Stimulated activated CD8-positive, alpha-beta memory T cell treated with anti-CD3 and anti-CD28 coated beads, Interleukin-4, amount 100 ng/mL, for 24 hours (primary cell): ENCODE measurements at regions not wholly inside any gene's neighbourhood (a gene's known extent, or its start where the extent isn't known, plus 50 kb on each side); places are given as distances from the start of the nearest gene placed in this dataset.

Experiments used
- DNase-seq: peaks from one replicate; pipeline ENCODE4 v3.0.0-alpha.2; 2020; ENCODE audit warnings: low read depth

DNA sequence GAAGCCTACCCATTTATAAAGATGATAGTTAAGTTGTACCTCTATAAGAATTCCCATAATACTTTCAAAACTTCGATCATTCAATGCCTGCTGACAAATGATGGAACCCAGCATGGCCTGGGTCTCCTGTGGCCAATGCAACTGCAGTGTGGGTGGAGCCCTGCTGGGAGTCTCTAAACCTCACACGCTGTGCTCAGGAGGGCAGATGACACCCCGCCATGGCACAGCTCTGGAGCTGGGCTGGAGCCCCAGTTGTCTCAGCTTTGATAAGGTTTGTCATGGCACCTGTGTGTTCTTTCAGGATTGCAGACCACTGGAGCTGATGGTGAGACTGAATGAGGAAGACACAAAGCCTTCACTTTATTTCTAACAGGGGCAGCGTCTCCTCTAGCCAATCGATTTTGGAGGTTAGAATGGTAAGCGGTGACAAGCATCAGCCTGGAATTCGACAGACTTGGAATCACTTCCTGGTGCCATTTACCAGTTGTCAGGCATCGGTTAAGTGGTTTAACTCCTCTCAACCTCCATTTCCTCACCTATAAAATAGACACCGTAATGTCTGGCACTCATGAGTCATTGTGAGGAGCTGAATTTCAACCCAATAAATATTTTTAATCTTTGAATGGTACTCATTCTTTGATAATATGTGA lies 383.6 kb upstream of the SALL3 start:
- no peak for DNase-seq

DNA sequence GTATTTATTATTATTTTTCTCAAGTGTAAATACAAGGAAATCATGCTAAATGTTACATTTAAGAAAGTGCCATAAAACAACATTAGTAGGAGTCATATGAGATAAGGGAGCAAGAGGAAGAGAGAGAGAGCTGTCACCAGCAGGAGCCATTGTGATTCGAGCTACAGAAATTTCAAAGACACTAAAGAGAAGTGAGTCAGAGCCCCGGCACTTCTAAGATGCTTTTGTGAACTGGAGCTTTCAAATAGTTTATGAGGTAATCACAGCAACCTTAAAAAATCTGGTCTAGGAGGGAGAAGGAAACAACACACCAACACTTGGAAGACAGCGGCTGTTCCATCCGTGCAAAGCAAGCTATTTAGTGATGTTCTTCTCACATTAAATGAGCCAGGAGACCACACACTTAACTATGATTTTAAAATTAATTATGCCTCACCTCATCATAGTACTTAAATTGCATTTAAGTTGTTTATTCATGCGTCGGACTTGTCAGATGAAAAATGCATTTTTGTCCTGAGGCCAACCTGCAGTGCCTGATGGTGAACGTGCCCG lies 382.7 kb upstream of the SALL3 start:
- no peak for DNase-seq

DNA sequence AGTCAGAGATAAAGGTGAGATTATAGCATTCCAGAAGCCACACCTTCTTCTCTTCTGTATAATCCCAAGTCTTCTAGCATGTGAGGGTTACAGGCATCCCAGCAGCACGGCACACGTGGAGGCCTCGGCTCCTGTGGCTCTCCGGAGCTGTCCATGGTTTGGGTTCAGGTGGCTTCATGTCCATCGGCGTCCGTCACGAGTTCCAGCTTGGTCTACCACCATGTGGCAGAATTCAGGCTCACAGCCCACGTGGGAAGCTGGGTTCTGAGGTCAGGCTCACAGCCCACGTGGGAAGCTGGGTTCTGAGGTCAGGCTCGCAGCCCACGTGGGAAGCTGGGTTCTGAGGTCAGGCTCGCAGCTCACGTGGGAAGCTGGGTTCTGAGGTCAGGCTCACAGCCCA lies 378.3 kb upstream of the SALL3 start:
- DNase-seq, result no peak

DNA sequence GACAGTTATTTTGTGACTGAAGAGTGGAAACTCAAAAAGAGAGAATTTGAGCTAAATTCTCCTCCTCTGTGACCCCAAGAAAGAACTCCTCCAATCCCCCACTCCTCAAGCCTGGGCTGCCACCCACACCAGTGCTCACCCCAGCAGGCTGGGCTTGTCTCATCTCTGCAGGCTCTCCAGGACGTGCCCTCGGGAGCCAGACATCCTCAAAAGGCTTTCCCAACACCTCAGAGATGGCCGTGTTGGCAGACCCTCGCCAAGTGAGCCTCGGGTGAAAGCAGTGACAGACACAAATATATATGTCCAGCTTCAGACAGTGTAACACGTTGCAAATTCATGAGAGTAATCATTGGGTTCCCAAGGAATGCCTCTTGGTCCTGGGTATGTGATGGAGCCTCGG lies 377.7 kb upstream of the SALL3 start:
- DNase-seq, result no peak

DNA sequence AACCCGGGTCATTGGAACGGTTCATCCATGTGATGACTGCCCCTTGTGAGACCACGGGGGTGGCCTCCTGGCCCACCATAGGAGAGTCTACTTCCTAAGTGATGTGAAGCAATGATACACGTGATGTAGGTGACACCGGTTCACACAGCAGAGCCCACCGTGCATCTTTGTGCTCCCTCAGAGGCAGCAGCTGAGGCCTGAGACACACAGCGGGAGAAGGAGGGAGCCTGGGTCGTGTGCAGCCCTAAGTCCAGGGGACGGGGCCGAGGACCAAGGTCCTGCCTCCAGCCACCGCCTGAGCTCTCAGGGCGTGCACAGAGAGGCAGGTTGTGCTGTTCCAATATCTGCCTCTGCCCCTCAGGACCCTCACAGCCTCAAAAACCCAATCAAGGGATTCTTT lies 377.2 kb upstream of the SALL3 start:
- no peak for DNase-seq

DNA sequence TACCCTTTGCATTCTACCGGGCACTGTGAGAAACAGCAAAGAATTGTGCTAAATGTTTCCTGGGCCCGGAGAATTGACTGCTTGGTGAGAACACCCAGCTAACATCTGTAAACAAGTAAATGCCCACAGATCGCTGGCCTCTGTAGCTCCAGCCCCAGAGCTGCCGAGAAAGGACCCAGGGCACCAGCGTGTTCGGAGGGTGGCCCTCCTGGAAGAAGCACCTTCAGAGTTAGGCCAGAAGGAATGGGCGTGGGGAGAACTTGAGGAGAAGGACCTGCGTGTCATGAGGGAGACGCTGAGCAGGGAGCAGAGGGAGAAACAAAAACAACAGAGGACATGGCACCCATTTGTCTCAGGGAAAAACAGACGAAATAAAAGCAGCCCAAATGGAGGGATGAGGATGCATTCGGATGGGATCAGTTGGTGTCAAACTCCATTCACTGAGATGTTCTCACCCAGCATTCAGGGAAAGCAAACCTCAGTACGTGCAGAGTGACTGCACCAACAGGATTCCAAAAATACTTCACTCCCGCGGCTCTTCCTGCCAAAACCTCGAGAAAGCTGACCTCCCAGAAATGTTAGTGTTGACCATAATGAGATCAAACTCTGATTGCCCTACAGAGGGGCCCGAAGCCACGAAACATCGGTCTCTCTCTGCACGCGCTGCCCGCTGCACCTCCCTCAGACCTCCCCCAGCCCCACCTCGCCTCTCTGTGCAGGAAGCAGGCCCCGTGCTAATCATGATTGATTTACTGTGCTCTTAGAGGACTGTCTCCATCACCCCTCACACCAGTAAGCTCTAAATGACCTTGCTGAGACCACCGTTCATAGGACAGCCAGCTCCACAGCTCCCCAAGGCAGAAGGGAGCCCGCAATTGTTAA lies 376.3 kb upstream of the SALL3 start:
- DNase-seq, result no peak

DNA sequence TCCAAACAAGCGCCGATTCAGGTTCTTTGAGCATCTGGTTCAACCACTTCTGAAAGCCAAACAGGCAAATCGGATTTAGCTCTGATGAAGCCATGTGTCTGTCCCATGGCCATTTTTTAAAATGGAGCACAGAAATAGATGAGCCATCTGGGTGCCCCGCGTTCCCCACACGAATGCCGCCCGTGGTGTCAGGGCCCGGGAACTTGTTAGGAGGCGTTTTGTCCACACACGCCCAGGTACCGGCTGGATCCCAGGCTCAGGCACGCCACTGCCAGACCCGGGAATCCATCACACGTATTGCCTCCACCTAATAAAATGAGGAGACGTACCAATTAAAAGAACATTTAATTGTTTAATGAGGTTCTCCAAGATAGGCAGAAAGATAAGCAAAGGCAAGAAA lies 374.4 kb upstream of the SALL3 start:
- no peak for DNase-seq

DNA sequence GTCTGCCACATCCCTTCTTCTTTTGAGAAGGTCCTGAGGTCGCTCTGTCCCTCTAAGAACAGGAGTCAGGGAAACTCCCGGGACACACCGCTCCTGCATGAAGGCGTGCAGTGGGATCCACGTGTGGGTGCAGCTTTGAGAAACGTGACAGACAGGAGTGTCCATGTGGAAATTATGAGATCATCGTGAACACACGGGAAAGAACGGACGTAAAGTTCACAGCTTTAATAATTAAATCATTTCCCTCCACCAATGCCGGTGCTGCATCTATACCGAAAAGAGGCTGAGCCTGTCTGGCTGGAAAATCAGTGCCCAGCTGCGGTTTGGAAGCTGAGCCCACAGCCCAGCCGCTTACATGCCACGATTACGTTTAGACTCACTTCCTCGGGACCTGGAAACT lies 372.4 kb upstream of the SALL3 start:
- DNase-seq, result no peak

DNA sequence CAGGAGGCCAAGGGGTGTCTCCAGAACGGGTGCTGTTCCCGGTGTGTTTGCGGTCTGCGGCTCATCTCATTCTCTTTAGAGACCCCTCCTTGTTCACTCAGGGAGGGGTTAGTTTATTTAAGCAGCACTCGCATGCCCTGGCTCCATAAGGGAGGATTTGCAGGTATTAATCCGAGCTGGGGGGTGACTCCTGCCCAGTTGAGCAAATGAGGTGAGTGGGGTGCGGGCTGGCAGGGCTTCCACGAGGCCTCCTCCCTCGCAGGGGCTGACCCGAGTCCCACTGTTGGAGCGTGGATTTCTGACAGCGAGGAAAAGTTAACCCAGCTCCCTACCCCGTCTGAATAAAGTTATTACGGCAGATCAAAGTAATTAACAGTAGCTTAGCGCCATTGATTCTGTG lies 371.8 kb upstream of the SALL3 start:
- no peak for DNase-seq

DNA sequence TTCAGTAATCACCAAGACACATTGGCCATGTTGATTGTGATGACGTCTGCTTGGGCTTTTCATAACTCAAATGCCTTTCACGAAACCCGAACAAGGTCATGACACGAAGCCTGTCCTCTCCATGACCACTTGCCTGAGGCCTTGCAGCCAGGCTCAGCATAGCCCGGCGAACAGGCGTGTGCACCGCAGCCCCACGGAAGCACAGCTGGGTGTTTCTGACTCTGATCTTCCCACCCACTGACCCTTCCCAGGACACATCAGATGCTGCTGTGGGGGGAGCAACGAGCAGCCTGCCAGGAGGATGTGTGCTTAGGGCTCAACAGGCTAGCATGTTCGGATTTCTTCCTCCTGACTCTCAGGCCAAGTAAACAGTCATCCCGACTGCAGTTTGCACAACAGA lies 369.4 kb upstream of the SALL3 start:
- no peak for DNase-seq

DNA sequence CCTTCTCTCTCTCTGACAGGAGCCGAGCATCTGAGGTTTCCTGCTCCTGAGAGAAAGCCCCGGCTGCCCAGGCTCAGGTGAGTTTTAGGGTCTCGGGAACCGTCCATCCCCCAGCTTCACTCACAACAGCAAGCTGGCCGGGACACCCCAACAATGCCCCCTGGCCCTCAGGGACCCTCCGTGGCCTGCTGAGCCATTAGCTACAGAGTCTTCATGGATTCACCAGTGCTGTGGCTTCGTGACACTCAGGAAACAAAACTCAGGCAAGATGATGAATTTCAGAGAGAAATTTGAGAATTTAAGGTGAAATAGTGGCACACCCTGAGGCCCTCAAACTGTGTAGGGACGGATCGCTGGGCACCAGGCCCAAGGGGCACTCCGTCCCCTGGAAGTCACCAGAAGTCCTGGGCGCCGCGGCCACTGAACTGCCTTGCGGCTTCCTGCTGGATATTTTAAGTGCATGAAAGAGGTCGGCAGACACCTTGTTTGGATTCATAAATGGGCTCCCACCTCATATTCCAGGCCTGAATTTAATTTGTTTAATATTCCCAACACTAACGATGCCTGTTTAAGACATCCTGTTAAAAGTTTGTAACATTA lies 368.3 kb upstream of the SALL3 start:
- DNase-seq, result no peak

DNA sequence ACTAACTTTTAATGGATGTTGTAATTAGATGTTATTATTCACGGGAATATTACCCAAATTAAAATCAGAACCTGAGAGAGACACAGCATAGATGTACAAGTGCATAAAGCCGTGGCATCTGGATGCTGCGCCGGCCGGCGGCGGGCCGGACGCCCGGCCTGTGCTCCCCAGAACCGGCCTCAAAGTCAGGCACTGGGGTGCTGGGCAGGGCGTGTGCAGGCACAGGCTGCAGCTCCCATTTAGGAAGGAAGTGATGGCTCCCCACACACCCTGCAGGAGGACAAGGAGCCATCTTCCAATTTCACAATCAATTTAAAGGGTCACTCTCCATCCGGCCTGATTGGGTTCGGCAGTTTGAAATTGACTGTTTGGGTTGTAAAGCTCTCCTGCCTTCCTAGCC lies 367.7 kb upstream of the SALL3 start:
- no peak for DNase-seq

DNA sequence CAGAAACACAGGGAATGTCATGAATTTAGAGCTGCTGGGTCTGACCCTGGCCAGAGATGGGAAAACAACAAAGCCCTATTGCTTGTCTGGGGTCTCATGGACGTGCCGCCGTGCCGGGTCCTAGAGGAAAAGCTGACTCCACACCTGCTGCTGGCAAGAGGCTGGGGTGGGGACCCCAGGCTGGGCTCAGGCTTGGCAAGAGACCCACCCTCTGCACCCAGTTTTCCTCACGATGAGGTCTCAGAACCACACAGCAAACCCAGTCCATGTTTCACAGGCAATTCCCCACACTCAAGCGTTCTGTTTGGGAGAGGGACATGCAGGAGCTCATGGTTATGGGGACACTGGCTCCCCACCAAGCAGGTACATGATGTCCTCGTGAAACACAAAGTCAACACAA lies 367.3 kb upstream of the SALL3 start:
- no peak for DNase-seq

DNA sequence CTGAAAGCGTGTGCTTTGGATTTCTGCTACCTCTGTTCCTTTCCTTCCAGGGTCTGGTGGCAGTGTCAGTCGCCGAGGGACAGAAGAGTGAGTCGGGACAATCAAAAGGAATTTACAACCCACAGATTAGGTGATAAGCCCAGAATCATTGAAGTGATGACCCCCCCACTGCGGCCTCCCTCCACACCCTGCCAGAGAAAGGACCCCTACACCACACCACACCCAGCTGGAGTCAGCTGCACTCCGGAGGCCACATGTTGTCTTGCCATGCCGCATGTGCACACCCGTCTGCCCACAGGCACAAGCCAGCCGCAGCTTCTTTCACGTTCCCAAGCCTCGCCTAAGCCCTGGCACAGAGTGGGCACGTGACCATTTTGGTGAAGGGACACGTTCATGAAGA lies 366.8 kb upstream of the SALL3 start:
- DNase-seq, result no peak

DNA sequence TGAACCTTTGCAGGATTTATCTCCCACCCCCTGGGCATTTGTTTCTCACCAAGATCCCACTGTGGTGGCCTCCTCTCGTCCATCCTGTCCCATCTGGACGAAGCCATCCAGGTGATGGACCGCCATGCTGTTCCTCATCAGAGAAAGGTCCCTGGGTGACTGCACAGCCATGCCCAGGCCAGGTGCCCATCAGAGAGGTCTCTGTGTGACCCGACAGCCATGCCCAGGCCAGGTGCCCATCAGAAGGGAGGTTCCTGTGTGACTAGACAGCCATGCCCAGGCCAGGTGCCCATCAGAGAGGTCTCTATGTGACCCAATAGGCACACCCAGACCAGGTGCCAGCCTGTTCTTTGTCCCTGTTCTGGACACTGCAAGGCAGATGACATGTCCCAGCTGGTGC lies 360.9 kb upstream of the SALL3 start:
- no peak for DNase-seq

DNA sequence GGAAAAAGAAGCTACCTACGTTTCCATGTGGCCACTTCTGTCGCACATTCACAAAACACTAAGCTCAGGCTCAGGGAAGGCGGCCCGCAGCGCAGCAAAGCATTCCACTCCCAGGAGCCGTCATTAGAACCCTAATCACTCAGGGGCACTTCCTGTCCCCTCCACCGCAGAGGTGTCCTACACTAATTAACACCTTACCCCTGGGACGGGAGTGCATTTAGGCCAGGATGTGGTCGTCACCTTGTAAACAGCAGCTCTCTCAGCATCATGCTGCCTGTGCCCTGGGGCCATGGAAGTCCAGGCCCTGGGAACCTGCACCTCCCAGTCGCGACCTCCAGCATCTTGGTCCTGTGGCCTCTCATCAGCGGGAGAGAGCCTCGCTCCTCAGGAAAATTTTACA lies 359.8 kb upstream of the SALL3 start:
- DNase-seq, result no peak

DNA sequence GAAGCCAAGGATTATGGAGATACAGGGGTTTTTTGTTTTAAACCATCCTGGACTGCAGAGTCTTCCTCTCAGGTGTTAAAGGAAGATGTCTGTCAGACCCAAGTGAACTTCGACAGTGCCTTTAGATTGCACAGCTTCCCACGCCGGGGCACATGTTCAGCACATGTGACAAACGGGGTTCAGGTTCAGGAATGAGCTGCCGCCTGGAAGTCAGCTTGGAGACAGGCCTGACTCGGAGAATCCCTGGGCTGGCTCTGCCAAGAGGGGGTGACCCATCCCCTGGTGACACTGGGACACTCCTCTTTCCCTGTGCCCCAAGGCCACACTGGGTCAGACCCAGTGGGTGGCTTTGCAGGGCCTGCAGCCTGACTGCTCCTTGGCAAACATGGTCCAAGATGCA lies 359.3 kb upstream of the SALL3 start:
- no peak for DNase-seq

DNA sequence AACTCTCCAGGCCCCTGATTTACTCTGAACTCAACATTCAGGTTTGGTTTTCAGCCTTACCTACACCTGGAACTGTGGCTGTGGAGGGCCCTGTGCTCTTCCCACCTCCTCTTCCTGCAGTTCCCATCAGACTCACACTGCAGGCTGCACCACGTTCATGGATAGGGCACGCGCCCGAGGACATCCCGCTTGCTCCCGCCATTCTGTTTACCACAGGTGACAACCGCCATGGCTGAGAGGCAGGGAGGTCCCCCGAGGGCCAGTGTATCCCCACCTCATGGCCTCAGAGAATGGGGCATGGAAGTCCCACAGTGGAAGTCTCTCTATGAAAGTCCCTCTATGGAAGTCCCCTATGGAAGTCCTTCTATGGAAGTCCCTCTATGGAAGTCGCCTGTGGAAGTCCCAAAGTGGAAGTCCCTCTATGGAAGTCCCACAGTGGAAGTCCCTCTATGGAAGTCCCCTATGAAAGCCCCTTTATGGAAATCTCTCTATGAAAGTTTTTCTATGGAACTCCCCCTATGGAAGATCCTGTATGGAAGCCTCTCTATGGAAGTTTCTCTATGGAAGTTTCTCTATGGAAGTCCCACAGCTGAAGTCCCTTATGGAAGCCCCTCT lies 358.4 kb upstream of the SALL3 start:
- DNase-seq, result no peak

DNA sequence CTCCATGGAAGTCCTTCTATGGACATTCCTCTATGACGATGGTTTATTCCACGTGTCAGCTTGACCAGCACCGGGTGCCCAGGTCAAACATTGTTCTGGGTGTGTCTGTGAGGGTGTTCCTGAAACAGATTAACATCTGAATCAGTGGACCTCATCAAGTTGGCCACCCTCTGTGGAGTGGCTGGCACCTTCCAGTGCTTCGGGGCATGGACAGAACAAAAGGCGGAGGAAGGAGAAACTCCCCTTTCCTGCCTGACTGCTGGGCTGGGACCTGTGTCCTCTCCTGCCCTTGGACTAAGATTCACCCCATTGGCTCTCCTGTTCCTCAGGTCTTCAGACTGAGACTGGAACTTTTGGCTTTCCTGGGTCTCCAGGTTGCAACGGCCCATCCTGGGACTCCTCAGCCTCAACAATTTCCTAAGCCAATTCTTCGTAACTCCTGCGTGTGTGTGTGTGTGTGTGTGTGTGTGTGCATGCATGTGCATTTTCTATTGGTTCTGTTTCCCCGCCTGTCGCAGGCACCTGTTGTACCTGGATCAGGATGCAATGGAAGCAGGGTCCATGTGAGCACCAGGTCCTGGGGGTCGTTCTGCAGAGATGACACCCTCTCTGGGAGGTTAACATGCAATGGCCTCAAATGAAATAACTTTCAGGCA lies 357.2 kb upstream of the SALL3 start:
- no peak for DNase-seq

DNA sequence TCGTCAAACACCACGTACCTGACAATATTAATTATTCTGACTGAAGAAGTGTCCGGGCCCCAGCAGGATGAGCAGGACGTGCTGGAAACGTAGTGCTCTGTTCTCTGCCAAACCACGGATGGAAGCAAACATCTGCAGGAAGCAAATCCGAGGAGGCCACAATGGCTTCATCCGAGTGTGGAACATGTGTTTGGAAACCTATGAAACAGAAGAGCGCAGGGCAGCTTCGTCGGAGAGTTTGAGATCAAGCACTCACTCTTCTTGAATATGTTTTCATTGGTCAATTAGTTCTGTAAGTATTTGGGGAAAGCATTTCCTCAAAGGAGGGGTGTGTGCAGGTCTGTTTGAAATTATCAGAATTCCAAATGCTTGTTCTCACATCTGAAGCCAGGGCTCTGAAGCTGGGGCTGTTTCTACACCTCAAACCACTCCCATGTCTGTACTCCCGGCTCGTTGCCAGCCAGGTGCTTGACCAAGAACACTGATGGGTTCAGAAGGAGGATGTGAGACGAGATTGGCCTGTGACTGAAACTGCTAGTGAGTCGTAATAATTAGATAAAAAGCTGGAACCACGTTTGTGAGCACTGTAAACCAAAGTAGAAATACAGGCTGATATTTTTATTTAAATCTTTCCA lies 356.6 kb upstream of the SALL3 start:
- DNase-seq, result no peak

DNA sequence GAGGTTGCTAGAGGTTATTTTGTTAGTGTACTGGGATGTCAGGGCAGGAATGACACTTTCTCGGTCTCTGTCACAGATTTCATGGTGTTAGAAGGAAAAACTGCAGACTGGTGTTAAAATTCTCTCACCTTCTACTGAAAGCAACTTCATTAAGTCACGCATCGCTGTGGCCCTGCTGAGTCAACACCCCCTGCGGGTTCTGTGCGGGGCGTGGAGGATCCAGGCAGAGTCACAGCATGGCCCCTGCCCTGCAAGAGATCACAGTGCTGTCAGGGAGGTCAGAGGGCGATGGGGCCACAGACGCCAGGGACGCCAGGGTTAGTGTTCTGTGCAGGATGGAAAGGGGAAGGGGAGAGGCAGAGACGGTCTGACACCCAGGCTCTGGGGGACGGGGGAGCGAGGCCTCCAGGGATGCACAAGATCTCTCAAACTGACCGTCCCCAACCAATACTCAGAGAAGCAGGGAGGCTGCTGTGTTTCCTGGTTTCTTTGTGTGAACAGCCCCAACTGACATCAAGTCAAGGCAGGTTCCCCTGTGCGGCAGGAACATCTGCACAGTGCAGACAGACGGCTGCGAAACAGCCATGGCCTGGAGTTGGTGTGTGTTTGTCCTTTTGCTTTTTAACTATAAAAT lies 354.9 kb upstream of the SALL3 start:
- DNase-seq, result no peak
